Left renal cortex interstitium (tissue), 4 donors: ENCODE measurements at regions not wholly inside any gene's neighbourhood (a gene's known extent, or its start where the extent isn't known, plus 50 kb on each side); places are given as distances from the start of the nearest gene placed in this dataset.
"Not testable (repeated sequence)": the region's sequence is repeated elsewhere in the genome, so short reads cannot be mapped to it uniquely, and the experiment has no call there.

Experiments used
- DNase-seq, 4 donors: peaks; one replicate each; pipeline ENCODE4 v3.0.0-alpha.2; 2013; ENCODE audit warnings: low read depth in 4 of 4, low spot score in 2 of 4, missing footprints in 1 of 4

DNA sequence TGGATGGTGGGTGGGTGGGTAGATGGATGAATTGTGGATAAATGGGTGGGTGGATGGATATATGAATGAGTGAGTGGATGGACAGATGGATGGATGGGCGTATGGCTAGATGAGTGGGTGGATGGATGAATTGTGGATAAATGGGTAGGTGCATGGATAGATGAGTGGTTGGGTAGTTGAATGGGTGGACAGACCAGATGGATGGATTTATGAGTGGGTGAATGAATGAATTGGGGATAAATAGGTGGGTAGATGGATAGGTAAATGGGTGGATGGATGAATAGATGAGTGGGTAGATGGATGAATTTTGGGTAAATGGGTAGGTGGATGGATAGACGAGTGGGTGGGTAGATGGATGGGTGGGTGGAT lies 108.7 kb downstream of the NPIPB11 start:
- not testable (repeated sequence) for DNase-seq

DNA sequence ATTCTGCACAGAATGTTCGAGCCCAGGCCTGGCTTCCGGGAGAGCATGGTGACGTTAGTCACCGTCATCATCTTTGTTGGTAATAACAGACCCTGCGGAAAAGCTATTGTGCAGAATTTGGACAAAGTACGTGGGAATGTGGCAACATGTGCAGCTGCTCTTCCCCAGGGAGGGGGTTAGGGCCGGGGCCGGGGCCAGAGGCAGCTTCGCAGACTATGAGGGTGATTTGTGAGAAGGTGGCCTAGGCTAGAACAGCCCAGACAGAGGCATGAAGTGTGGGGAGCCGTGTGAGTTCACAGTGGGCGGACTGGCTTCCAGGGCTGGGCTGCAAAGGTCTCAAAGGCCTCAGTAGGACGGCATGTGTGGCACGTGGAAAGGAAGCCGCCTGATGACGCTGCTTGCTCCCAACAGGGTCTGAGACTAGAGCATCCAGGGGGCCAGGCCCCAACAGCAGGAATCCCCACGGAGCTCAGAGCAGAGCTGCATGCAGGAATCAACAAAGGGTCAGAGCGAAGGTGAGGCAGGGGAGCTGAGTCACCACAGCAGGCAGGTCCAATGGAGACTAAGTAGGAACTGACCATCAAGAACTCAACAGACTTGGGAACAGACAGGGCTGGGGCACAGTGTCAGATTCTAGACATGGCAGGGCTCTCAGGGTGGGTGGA lies 109.2 kb downstream of the NPIPB11 start:
- DNase-seq: not testable (repeated sequence)

DNA sequence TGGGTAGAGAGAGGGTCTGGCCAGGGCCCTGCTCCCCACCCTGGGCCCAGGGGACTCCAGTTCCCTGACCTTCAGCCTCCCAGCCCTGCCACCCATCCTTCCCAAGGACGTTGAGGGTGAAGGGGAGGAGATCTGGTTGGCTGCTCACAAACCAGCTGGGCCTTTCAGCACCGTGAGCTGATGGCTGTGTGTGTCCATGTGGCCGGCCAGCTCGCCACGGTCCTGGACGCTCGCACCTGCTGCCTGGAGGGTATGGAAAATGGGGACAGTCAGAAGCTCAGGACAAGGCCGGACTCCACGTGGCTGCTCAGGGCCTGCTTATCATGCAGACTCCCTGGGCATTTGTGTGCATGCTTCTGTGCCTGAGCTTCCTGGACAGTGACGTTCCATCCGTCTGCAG lies 110.3 kb downstream of the NPIPB11 start:
- DNase-seq: not testable (repeated sequence)

DNA sequence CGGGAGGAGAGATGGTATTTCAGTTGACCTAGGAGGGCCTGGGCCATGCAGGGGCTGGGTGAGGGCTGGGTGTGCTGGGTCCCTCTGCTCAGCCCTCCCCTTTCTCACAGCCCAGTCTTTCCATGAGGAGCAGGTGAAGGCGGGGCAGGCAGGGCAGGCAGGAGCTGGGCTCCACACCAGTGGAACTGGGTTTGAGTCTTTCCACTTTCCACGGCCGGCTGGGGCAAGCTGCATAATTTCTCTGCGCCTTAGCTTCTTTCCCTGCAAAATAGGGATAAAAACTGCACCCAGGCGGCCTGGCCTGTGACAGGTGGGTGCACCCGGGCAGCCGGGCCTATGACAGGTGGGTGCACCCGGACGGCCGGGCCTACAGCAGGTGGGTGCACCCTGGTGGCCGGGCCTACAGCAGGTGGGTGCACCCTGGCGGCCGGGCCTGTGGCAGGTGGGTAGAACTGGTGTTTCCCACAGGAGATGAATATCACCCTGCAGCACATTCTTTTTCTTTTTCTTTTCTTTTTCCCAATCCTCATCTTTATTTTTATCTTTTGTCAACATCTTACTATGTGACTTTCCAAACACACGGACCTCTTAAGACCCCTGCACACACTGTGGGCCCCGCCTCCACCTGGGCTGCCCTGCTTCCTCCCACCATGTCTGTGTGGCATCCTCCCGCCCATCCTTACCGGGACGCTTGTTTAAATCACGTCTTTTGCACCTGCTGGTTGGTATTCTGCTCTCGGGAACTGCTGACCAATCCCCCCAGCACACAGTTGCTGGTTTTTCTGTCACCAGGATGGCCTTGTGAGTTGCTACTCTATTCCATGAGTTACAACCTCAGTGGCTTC lies 111.3 kb downstream of the NPIPB11 start:
- DNase-seq: not testable (repeated sequence)

DNA sequence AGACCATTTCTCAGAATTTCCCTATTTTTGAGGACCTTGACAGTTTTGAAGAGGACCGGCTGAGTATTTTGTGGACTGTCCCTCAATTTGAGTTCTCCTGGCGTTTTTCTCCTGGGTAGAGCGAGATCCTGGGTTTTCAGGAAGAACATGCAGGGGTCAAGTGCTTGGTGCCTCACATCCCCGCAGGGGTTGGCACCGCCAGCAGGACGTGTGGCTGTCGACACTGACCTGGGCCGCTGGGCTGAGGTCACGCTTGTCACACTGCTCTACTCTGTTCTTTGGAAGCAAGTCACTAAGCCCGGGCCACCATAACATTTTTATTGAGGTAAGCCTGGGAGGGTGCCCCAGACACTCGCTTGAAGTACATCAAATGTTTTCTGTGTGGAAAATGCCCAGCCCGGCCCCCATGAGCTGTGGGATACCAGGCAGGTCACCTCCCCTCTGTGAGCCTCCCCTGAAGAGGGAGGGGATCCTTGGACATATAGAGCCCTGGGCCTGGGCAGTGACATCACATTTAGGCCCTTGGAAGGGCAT lies 112.0 kb downstream of the NPIPB11 start:
- not testable (repeated sequence) for DNase-seq

DNA sequence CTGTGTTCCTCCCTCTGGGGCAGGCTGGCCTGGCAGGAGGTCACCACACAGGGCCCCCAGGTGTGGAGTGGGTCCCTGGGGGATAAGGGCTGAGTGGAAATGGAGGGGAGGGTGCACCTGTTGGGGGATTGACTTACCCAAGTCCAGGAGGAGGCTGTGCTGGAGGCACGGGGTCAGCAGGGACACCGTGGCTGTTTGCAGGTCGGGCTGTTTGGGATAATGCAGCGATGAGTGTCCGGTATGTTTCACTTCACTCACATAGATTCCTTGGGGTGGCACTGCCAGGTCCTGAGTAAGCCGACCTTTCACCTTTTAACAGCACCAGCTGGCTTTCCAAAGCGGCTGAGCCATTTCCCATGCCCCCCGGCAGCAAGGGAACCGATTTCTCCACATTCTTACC lies 113.0 kb downstream of the NPIPB11 start:
- not testable (repeated sequence) for DNase-seq

DNA sequence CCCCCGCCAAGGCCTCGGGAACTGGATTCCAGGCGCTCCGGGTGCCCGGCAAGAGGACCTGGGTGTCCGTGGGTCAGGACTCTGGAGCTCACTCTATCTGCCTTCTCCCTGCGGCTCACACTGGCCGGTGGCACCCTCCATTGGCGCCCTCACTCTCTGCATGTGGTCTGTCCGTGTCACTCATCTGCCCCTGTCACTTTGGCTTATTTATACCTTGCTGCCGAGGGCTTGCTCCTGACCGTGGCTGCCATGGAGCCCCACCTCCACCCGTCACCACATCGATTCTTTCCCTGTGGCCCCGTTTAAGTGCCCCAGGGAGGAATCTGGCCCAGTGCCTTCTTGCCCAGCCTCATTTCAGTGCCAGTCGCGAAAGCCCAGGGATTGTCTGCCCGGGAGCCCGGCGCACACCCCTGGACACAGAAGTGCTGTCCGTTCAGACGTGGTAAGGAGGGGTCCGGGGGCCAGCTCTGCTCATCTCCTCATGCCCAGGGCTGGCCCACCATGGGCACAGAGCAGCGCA lies 113.5 kb downstream of the NPIPB11 start:
- not testable (repeated sequence) for DNase-seq

DNA sequence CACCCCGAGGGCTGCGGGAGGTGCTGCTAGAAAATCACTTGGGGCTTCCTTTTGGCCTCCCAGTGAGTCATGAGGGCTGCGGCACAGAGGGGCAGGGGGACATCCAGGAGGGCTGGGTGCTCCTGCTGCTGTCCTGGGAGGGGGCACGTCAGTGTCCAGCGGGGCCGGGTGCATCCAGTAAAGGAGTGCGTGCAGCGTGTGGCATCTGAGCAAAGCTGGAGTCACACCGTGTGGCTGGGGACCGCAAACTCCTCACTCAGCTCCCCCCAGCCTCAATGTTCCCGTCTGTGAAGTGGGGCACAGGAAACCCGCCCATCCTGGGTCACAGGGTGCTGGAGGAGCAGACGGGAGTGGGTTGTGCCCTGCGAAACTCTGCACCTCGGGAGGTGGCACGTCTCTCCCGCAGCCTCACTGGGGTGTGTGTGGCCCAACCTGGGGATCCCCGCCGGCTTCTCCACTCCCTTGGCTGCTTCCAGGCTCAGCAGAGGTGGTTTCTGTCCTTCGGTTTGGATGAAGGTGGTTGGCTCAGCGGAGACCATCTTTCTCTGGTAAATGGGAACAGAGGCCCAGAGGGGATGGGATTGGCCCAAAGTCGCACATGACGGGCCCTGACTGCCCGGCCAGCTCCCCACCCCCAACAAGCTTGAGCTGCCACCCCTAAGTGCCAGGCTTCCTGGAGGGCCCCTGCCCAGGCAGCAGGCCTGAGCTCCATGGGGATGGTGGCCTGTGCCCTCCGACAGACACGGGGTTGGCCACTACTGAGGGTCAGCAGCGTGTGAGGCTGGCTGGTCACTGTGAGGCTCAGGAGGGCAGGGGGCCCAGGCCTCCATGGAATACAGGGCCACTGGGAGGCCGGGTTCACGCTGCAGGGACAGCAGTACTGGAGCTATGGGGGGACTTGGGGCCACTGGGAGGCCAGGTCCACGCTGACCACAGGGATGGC lies 114.9 kb downstream of the NPIPB11 start:
- not testable (repeated sequence) for DNase-seq

DNA sequence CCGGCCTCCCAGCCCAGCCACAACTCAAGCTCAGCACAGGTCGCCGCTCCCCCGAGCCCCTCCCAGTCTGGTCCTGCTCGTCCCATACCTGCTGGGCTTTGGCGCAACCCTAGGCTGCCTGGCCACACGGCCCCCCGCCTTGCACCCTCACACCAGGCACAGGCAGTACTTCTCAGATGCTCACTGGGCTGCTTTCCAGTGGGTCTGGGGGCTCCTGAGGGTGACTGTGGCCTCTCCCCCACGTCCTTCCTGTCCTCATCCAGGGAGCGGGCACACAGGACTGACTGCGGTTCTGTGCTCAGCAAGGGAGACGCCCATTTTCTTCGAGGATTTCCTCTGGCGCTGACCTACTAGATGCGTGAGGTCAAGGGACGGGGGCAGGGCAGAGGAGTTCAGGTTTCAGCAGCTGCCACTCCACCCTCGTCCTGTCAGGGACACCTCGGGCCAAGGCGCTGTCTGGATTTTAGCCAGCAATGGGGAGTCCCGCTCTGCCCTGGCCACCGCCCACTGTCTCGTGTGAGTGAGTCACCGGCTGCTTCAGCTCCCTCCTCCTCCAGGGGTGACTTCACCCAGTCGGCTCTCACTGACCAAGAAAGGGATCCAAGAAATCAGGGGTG lies 115.8 kb downstream of the NPIPB11 start:
- DNase-seq: peak in 2 of 4 donors; percentile 50

DNA sequence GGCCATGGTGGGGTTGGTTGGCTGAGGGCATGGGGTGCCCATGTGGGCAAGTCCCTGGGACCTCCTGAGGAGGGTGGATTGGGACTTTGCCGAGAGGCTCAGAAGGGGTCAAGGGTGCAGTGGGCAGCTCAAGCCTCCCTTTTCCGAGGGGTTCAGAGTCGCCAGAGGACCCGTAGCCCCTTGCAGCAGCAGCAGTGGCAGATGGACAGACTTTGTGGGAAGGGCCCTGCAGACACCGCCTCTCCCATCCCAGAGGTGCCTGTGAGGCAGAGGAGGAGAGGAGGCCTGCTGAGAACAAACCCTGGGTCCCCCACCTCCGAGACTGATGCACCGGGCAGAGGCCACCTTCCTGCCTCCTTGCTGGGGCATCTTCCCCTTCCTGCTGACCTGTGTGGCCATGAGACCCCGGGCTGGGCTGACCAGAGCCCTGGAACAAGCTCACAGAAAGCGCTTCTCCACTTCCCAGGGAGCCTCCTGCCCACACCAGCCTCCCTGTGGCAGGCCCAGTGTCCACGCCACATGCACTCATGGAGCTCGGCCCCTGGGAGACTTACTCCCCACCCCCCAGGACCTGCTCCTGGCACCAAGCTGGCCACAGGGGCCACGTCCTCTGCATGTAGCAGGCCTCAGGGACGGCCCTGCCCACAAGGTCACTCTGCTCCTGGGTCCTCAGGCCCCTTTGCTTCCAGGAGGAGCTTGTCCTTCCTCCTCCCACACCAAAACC lies 116.8 kb downstream of the NPIPB11 start:
- not testable (repeated sequence) for DNase-seq

DNA sequence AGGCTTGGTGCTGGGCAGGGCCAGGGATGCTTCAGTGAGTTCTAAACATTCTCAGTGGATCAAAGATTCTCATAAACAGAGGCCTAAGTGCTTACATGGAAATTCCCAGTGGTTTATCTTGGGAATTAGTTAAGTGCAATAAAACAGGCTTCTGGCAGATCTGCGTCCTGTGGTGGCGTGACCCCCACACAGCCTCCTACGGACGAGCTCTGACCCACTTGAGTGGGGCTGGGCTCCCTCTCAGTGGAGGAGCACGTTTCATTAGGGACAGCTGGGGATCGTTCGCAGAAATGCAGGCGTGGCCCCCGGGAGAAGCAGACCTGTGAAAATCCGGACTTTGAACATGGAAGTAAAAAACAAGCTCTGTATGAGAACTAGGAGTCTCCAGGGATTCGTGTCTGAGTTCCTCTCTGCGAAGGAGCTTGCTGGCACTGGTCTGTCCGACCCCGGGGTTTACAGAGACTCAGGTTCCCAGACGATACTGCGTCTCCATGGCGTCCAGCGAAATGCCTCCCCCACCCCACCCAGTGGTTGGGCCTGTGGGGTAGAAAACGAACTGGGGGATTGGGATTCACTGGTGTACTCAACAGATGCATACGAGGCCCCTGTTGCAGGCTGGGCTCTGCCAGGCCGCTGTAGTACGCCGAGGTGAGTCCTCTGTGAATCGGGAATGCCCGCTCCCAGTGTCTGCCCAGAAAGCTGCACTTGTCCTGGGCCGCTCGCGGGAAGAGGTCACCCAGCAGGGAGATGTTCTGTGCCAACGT lies 117.6 kb downstream of the NPIPB11 start:
- DNase-seq: not testable (repeated sequence)

DNA sequence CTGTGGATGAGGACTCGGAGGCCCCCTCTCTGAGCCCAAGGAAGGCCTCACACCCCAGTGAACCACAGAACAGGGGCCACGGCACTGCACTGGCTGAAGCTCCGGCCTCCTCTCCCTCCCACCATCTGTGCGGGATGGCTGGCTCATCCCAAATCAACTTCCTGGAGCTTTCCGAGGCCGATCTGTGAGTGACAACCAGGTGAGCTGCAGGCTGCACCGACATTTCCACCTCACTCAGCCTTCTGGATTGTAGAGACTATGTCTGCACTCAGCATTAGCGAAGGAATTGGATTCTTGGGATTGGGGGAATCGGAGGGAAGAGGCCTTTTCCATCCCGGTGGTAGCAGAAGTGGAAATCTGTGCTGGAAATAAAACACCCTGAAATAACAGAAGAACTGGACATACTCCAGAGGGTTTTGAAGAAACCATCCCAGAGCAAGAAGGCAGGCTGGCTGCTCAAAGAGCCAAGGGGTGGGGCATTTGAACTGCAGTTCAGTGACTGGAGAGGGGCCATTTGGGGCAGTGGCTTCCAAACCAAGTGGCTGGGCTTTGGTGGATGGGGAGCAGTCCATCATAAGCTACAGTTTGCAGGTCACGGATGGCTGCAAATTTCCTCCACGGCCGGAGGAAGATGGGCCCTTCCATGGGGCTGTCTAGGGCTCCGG lies 118.5 kb downstream of the NPIPB11 start:
- DNase-seq: not testable (repeated sequence)

DNA sequence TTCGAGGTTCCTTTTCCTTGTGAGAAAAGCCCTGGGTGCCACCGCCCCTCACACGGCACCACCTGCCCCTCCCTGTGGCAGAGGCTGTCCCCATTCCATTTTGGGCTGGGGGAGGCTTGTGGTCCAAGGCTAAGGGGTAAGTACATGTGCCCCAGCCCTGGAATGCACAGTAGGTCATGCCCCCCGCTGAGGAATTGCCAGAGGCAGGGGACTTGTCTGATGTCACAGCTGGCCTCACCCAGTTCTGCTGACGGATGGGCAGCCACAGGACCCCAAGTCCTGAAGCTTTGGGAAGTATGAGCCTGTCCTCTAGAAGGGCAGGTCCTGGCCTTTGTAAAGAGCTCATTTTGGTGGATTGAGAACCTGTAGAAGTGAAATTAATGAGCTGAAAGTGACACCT lies 119.3 kb downstream of the NPIPB11 start:
- not testable (repeated sequence) for DNase-seq

DNA sequence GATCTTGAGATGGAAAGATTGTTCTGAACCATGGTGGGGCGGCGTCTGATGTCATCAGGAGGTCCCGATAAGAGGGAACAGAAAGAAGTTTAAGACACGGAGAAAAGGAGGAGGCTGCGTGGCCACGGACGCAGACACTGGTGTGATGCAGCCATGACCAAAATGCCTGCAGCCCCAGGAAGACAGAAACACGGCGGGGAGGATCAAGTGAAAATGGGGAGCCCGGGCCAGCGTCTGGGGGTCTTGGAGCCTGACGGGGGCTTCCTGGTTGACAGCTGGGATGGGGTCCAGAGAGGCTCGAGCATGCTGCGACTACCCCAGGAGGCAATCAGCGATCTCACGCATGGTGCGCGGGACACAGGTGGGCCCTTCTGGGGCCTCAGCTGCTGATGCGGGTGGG lies 119.7 kb downstream of the NPIPB11 start:
- DNase-seq: not testable (repeated sequence)

DNA sequence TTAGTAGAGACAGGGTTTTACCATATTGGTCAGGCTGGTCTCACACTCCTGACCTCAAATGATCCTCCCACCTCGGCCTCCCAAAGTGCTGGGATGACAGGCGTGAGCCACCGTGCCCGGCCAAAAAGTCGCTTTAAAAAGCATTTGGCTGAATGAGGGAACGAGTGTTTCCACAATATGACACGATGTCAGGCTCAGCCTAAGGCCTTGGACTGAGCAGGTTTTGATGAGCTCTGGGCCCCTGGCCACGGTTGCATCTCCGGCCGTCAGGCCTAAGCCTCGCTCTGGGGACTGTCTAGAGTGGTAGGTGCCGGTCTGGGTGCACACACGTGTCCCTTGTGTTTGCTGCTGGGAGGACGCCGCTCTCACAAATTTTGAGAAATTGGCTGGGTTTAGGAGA lies 120.3 kb downstream of the NPIPB11 start:
- DNase-seq: not testable (repeated sequence)

DNA sequence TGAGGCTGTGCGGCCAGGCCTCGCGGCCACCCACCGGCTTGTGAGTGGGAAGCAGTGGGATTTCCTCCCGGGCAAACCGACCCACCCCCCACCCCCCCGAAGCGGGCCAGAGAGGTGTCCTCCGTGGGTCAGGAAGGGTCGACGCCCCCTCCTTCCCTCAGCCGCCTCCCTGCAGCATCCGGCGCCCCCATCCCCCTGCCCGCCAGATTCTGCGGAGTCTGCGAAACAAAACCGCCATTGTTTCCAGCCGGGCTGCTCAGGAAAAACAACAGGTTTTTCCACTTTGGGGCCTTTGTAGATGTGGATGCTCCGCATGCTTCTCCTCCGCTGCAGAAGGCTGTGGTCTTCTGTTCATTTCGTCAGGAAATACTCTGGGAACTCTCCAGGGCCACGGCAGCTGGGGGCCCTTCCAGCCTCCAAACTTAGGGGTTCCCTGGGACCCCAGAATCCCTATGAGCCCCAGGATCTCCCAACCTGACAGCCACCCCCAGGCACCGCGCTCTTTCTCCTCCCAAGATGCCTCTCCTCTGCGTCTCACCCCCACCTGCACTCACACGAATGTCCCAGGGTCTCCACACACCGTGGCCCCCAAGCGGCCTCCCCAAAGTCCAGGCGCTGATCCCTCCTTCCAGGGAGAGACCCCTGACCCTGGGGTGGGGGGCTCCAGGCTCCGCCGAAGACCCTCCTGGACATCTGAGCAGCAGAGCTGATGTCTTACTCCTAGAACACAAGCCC lies 121.2 kb downstream of the NPIPB11 start:
- DNase-seq: not testable (repeated sequence)

DNA sequence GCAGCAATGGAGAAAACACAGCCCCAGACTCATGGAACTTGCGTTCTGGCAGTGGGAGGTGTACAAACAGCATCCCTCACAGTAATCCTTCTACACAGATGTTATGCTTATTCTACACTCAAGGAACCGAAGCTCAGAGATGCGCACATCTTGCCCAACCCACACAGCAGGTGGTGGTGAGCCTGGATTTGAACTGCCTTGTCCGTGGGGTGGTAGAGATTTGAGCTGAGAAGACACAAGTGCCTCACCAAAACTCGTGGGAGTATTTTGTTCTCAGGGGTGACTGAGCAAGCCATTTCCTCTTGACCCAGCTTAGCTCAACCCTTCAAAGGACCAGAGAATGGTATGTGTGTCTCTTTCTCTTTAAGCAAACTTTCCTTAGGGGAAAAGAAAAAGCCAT lies 121.8 kb downstream of the NPIPB11 start:
- DNase-seq: not testable (repeated sequence)
